ENCODE measurements at regions not wholly inside any gene's neighbourhood (a gene's known extent, or its start where the extent isn't known, plus 50 kb on each side); places are given as distances from the start of the nearest gene placed in this dataset.

GRCh38 chr9:107991581-107991980 is 502.0 kb upstream of the KLF4 start:
- Mint-ChIP-seq H3K36me3 (ENCODE audit: low read depth, unreplicated experiment) (no peaks in the 10 kb centered on the region), H3K4me3 (ENCODE audit: unreplicated experiment) (no peak overlapping the region), H3K27me3 (ENCODE audit: low read depth, unreplicated experiment) (peaks cover 3% of the 10 kb centered on the region), H3K27ac (ENCODE audit: unreplicated experiment) (no peak overlapping the region), H3K4me1 (ENCODE audit: low read depth, unreplicated experiment) (no peaks in the 10 kb centered on the region), H3K9me3 (ENCODE audit: unreplicated experiment) (peaks cover 4% of the 10 kb centered on the region)
- no peak overlapping the region for H3K4me2 ChIP-seq (ENCODE audit: low read length)
- H3K36me3 ChIP-seq (ENCODE audit: insufficient read depth, low read length) = no peaks in the 10 kb centered on the region
- H3K79me2 ChIP-seq (ENCODE audit: insufficient read depth, low read length) = no peaks in the 10 kb centered on the region
- DNase-seq (ENCODE audit: low read depth) = no peak
- no peaks in the 10 kb centered on the region for H4K20me1 ChIP-seq (ENCODE audit: insufficient read depth, low read length)
- FAIRE-seq = no peak
- no peak overlapping the region for H3K27ac ChIP-seq (ENCODE audit: low read depth, low read length)
- no peaks in the 10 kb centered on the region for H3K4me1 ChIP-seq (ENCODE audit: insufficient read depth, low read length)
- TF ChIP-seq EZH2 (IDR thresholded peaks at IDR 0.05; ENCODE audit: insufficient read depth, low read length) (no peak), CTCF (IDR thresholded peaks at IDR 0.05; ENCODE audit: insufficient read depth, low read depth, low read length) (no peak)
- no peak overlapping the region for H2AFZ ChIP-seq (ENCODE audit: low read depth, low read length)
- no peak overlapping the region for H3K9ac ChIP-seq (ENCODE audit: low read length)
- no peaks in the 10 kb centered on the region for H3K9me3 ChIP-seq (ENCODE audit: insufficient read depth, low read depth, low read length)
- no peaks in the 10 kb centered on the region for H3K27me3 ChIP-seq (ENCODE audit: insufficient read depth, low read length)
- no peak overlapping the region for H3K4me3 ChIP-seq (ENCODE audit: insufficient read depth, low read depth, low read length)

- no peaks in the 10 kb centered on the region for H3K9me3 ChIP-seq (ENCODE audit: insufficient read depth, low read depth, low read length)
- Mint-ChIP-seq H3K9me3 (ENCODE audit: unreplicated experiment) (peaks cover 4% of the 10 kb centered on the region), H3K36me3 (ENCODE audit: low read depth, unreplicated experiment) (no peaks in the 10 kb centered on the region), H3K4me3 (ENCODE audit: unreplicated experiment) (no peak overlapping the region), H3K4me1 (ENCODE audit: low read depth, unreplicated experiment) (no peaks in the 10 kb centered on the region), H3K27me3 (ENCODE audit: low read depth, unreplicated experiment) (peaks cover 3% of the 10 kb centered on the region), H3K27ac (ENCODE audit: unreplicated experiment) (no peak overlapping the region)
- no peak overlapping the region for H3K4me3 ChIP-seq (ENCODE audit: insufficient read depth, low read depth, low read length)
- DNase-seq (ENCODE audit: low read depth) (no peak), FAIRE-seq (no peak)
- no peak overlapping the region for H3K27ac ChIP-seq (ENCODE audit: low read depth, low read length)
- H3K4me1 ChIP-seq (ENCODE audit: insufficient read depth, low read length) = no peaks in the 10 kb centered on the region
- H2AFZ ChIP-seq (ENCODE audit: low read depth, low read length) = no peak overlapping the region
- H3K79me2 ChIP-seq (ENCODE audit: insufficient read depth, low read length) = no peaks in the 10 kb centered on the region
- no peaks in the 10 kb centered on the region for H4K20me1 ChIP-seq (ENCODE audit: insufficient read depth, low read length)
- no peak overlapping the region for H3K4me2 ChIP-seq (ENCODE audit: low read length)
- TF ChIP-seq CTCF (IDR thresholded peaks at IDR 0.05; ENCODE audit: insufficient read depth, low read depth, low read length) (no peak), EZH2 (IDR thresholded peaks at IDR 0.05; ENCODE audit: insufficient read depth, low read length) (no peak)
- no peaks in the 10 kb centered on the region for H3K36me3 ChIP-seq (ENCODE audit: insufficient read depth, low read length)
- H3K27me3 ChIP-seq (ENCODE audit: insufficient read depth, low read length) = no peaks in the 10 kb centered on the region
- no peak overlapping the region for H3K9ac ChIP-seq (ENCODE audit: low read length)
Observed at GRCh38 chr9:107989544-107989943, 500.0 kb upstream of the KLF4 start.

GRCh38 chr9:107989099-107989498 is 499.5 kb upstream of the KLF4 start:
- H3K4me2 ChIP-seq (ENCODE audit: low read length) = no peak overlapping the region
- peaks cover 2% of the 10 kb centered on the region for H3K9me3 Mint-ChIP-seq (ENCODE audit: unreplicated experiment)
- no peaks in the 10 kb centered on the region for H3K9me3 ChIP-seq (ENCODE audit: insufficient read depth, low read depth, low read length)
- TF ChIP-seq EZH2 (IDR thresholded peaks at IDR 0.05; ENCODE audit: insufficient read depth, low read length) (no peak), CTCF (IDR thresholded peaks at IDR 0.05; ENCODE audit: insufficient read depth, low read depth, low read length) (no peak)
- no peaks in the 10 kb centered on the region for H3K79me2 ChIP-seq (ENCODE audit: insufficient read depth, low read length)
- H3K36me3 ChIP-seq (ENCODE audit: insufficient read depth, low read length) = no peaks in the 10 kb centered on the region
- FAIRE-seq (no peak), DNase-seq (ENCODE audit: low read depth) (no peak)
- H3K27ac Mint-ChIP-seq (ENCODE audit: unreplicated experiment) = no peak overlapping the region
- no peak overlapping the region for H2AFZ ChIP-seq (ENCODE audit: low read depth, low read length)
- H3K4me1 Mint-ChIP-seq (ENCODE audit: low read depth, unreplicated experiment) = no peaks in the 10 kb centered on the region
- no peaks in the 10 kb centered on the region for H3K36me3 Mint-ChIP-seq (ENCODE audit: low read depth, unreplicated experiment)
- no peaks in the 10 kb centered on the region for H3K4me1 ChIP-seq (ENCODE audit: insufficient read depth, low read length)
- H3K27ac ChIP-seq (ENCODE audit: low read depth, low read length) = no peak overlapping the region
- H4K20me1 ChIP-seq (ENCODE audit: insufficient read depth, low read length) = no peaks in the 10 kb centered on the region
- peaks cover 3% of the 10 kb centered on the region for H3K27me3 Mint-ChIP-seq (ENCODE audit: low read depth, unreplicated experiment)
- H3K27me3 ChIP-seq (ENCODE audit: insufficient read depth, low read length) = no peaks in the 10 kb centered on the region
- no peak overlapping the region for H3K4me3 ChIP-seq (ENCODE audit: insufficient read depth, low read depth, low read length)
- H3K4me3 Mint-ChIP-seq (ENCODE audit: unreplicated experiment) = no peak overlapping the region
- no peak overlapping the region for H3K9ac ChIP-seq (ENCODE audit: low read length)

Data from astrocyte (in vitro differentiated cells and primary cell).